ENCODE measurements at regions not wholly inside any gene's neighbourhood (a gene's known extent, or its start where the extent isn't known, plus 50 kb on each side); places are given as distances from the start of the nearest gene placed in this dataset.

DNA sequence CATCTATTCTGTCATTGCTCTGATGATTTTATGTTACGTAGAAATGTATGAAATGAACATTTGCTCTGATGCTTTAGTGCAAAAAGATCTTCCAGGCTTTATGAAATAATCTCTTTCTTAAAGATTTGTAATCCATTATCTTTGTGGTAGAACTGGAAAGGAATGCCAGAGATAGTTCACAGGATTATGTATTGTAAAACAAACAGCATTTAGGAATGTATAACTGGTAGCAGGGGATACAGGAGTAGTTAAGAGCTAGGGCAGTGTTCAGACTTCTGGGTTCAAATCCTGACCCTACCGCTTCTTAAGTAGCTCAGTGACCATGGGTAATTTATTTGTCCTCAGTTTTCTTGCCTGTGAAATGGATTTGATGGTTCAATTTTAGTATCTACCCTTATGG lies 429.8 kb upstream of the TPM1 start:
- peaks cover 0 to 5% (median 0%) of the 10 kb centered on the region in 4 experiments for H3K27me3 ChIP-seq (replicated peaks in 1 of 4; ENCODE audit: control extremely low read depth in 1 of 4, control insufficient read depth in 3 of 4, insufficient read depth in 4 of 4, low read length in 3 of 4)
- CTCF ChIA-PET, result no interaction called here
- H3K4me1 Mint-ChIP-seq, result no peaks in the 10 kb centered on the region
- H3K27ac ChIP-seq (ENCODE audit: low read length in 2 of 2), result no peak overlapping the region
- H3K9ac ChIP-seq (ENCODE audit: low read length), result no peak overlapping the region
- POLR2A ChIA-PET, result no interaction called here
- no peaks in the 10 kb centered on the region for H3K4me1 ChIP-seq (ENCODE audit: control insufficient read depth in 2 of 2, insufficient read depth in 2 of 2, low read length in 2 of 2)
- no peak for DNase-seq
- intact Hi-C loops (cut with micrococcal nuclease), result no loop called here
- no peaks in the 10 kb centered on the region for H3K79me2 ChIP-seq (ENCODE audit: control insufficient read depth, insufficient read depth, low read length)
- H3K27me3 Mint-ChIP-seq, result peaks cover 24% of the 10 kb centered on the region
- ATAC-seq (ENCODE audit: low read depth), result no peak
- H3K4me3 Mint-ChIP-seq, result no peak overlapping the region
- H3K4me2 ChIP-seq (replicated peaks; ENCODE audit: low read depth, low read length, poor library complexity, severe bottlenecking), result no peak overlapping the region
- no peaks in the 10 kb centered on the region for H3K9me3 ChIP-seq (ENCODE audit: control extremely low read depth in 1 of 3, control insufficient read depth in 2 of 3, insufficient read depth in 1 of 3, low read length in 2 of 3)
- H3K27ac Mint-ChIP-seq, result no peak overlapping the region
- no peaks in the 10 kb centered on the region for H3K36me3 ChIP-seq (replicated peaks in 1 of 2; ENCODE audit: control extremely low read depth in 1 of 2, control insufficient read depth in 1 of 2, extremely low read depth in 1 of 2, insufficient read depth in 2 of 2, low read length in 1 of 2)
- TF ChIP-seq, protein P1, sequence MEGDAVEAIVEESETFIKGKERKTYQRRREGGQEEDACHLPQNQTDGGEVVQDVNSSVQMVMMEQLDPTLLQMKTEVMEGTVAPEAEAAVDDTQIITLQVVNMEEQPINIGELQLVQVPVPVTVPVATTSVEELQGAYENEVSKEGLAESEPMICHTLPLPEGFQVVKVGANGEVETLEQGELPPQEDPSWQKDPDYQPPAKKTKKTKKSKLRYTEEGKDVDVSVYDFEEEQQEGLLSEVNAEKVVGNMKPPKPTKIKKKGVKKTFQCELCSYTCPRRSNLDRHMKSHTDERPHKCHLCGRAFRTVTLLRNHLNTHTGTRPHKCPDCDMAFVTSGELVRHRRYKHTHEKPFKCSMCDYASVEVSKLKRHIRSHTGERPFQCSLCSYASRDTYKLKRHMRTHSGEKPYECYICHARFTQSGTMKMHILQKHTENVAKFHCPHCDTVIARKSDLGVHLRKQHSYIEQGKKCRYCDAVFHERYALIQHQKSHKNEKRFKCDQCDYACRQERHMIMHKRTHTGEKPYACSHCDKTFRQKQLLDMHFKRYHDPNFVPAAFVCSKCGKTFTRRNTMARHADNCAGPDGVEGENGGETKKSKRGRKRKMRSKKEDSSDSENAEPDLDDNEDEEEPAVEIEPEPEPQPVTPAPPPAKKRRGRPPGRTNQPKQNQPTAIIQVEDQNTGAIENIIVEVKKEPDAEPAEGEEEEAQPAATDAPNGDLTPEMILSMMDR (IDR thresholded peaks at IDR 0.05), result no peak
- TF ChIP-seq EZH2 (IDR thresholded peaks at IDR 0.05; ENCODE audit: borderline replicate concordance, insufficient read depth, low read depth, low read length, poor library complexity, severe bottlenecking), result no peak
- WGBS (ENCODE audit: insufficient coverage), result 83% methylated on average over 1 of the region's 2 CpGs
- no peaks in the 10 kb centered on the region for H4K20me1 ChIP-seq (ENCODE audit: control insufficient read depth, insufficient read depth, low read length, poor library complexity, severe bottlenecking)
- no peaks in the 10 kb centered on the region for H3K9me3 Mint-ChIP-seq (ENCODE audit: insufficient read depth)
- H2AFZ ChIP-seq (ENCODE audit: insufficient read depth, low read depth, low read length, poor library complexity, severe bottlenecking), result no peak overlapping the region
- no peak overlapping the region for H3K4me3 ChIP-seq (ENCODE audit: control extremely low read depth in 1 of 5, extremely low read depth in 1 of 5, insufficient read depth in 1 of 5, low read depth in 2 of 5, low read length in 4 of 5)

DNA sequence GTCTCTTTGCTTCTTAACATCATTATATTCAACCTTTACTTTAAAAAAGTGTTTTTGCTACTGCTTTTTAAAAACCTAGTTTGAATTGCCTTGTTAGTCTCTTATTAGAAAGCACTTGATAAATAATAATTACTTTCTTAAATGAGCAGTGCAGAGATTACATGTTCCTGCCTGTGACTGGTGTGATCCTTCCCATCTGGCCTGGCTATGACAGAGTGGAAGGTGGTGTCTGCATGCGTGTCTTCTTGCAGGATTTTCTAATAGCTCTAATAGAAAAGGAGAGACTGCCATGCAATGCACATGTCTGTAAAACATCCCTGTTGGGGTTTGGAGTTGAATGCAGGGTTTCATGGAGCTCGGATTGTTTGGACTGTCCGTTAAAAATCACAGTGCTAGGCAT lies 425.8 kb upstream of the TPM1 start:
- no peak for ATAC-seq (ENCODE audit: low read depth)
- Histone ChIP-seq H3K79me2 (ENCODE audit: control insufficient read depth, insufficient read depth, low read length) (no peaks in the 10 kb centered on the region), H3K4me1 (ENCODE audit: control insufficient read depth in 2 of 2, insufficient read depth in 2 of 2, low read length in 2 of 2) (no peaks in the 10 kb centered on the region), H2AFZ (ENCODE audit: insufficient read depth, low read depth, low read length, poor library complexity, severe bottlenecking) (no peak overlapping the region), H3K9me3 (ENCODE audit: control extremely low read depth in 1 of 3, control insufficient read depth in 2 of 3, insufficient read depth in 1 of 3, low read length in 2 of 3) (no peaks in the 10 kb centered on the region), H4K20me1 (ENCODE audit: control insufficient read depth, insufficient read depth, low read length, poor library complexity, severe bottlenecking) (no peaks in the 10 kb centered on the region), H3K36me3 (replicated peaks in 1 of 2; ENCODE audit: control extremely low read depth in 1 of 2, control insufficient read depth in 1 of 2, extremely low read depth in 1 of 2, insufficient read depth in 2 of 2, low read length in 1 of 2) (no peaks in the 10 kb centered on the region), H3K4me3 (ENCODE audit: control extremely low read depth in 1 of 5, extremely low read depth in 1 of 5, insufficient read depth in 1 of 5, low read depth in 2 of 5, low read length in 4 of 5) (no peak overlapping the region), H3K4me2 (replicated peaks; ENCODE audit: low read depth, low read length, poor library complexity, severe bottlenecking) (no peak overlapping the region), H3K27ac (ENCODE audit: low read length in 2 of 2) (no peak overlapping the region), H3K9ac (ENCODE audit: low read length) (no peak overlapping the region), H3K27me3 (replicated peaks in 1 of 4; ENCODE audit: control extremely low read depth in 1 of 4, control insufficient read depth in 3 of 4, insufficient read depth in 4 of 4, low read length in 3 of 4) (no peaks in the 10 kb centered on the region)
- DNase-seq, result no peak
- Mint-ChIP-seq H3K4me1 (no peaks in the 10 kb centered on the region), H3K27ac (no peak overlapping the region), H3K27me3 (peaks cover 8% of the 10 kb centered on the region), H3K9me3 (ENCODE audit: insufficient read depth) (no peaks in the 10 kb centered on the region), H3K4me3 (no peak overlapping the region)
- intact Hi-C loops (cut with micrococcal nuclease), result no loop called here
- 89% methylated on average over 3 of the region's 3 CpGs for WGBS (ENCODE audit: insufficient coverage)
- POLR2A ChIA-PET, result no interaction called here
- CTCF ChIA-PET, result no interaction called here
- TF ChIP-seq, protein P1 (IDR thresholded peaks at IDR 0.05), result no peak
- TF ChIP-seq EZH2 (IDR thresholded peaks at IDR 0.05; ENCODE audit: borderline replicate concordance, insufficient read depth, low read depth, low read length, poor library complexity, severe bottlenecking), result no peak

Measured in B cell (primary cell).